ENCODE measurements at regions not wholly inside any gene's neighbourhood (a gene's known extent, or its start where the extent isn't known, plus 50 kb on each side); places are given as distances from the start of the nearest gene placed in this dataset.

GRCh38 chr16:5616841-5617240 lies 519.2 kb upstream of the EEF2KMT start:
- intact Hi-C loops (cut with DNase I; ENCODE audit: low total_unique reads): no loop called here
- H3K36me3 ChIP-seq: no peaks in the 10 kb centered on the region
- TF ChIP-seq POLR2A (IDR thresholded peaks at IDR 0.05): no peak
- TF ChIP-seq CTCF (IDR thresholded peaks at IDR 0.05): no peak
- no peaks in the 10 kb centered on the region for H3K27me3 ChIP-seq
- no peaks in the 10 kb centered on the region for H3K4me1 ChIP-seq
- H3K9me3 ChIP-seq: no peaks in the 10 kb centered on the region
- no peak overlapping the region for H3K27ac ChIP-seq
- H3K4me3 ChIP-seq: no peak overlapping the region
- DNase-seq: no peak

GRCh38 chr16:5615868-5616642 lies 518.5 kb upstream of the EEF2KMT start:
- no peak overlapping the region for H3K4me3 ChIP-seq
- intact Hi-C loops (cut with DNase I; ENCODE audit: low total_unique reads): no loop called here

GRCh38 chr16:5607169-5607568 lies 509.6 kb upstream of the EEF2KMT start:
- intact Hi-C loops (cut with DNase I; ENCODE audit: low total_unique reads): no loop called here
- H3K4me1 ChIP-seq: no peaks in the 10 kb centered on the region
- DNase-seq: no peak
- H3K36me3 ChIP-seq: no peaks in the 10 kb centered on the region
- TF ChIP-seq POLR2A (IDR thresholded peaks at IDR 0.05): no peak
- no peak for TF ChIP-seq CTCF (IDR thresholded peaks at IDR 0.05)
- H3K4me3 ChIP-seq: no peak overlapping the region
- no peaks in the 10 kb centered on the region for H3K9me3 ChIP-seq
- no peak overlapping the region for H3K27ac ChIP-seq
- no peaks in the 10 kb centered on the region for H3K27me3 ChIP-seq

More at GRCh38 chr16:5615868-5616642, 518.5 kb upstream of the EEF2KMT start:
- no peaks in the 10 kb centered on the region for H3K27me3 ChIP-seq
- TF ChIP-seq CTCF (IDR thresholded peaks at IDR 0.05) (peak in 1 of 4 experiments; percentile 27), POLR2A (IDR thresholded peaks at IDR 0.05) (no peak)
- no peaks in the 10 kb centered on the region for H3K9me3 ChIP-seq
- H3K36me3 ChIP-seq: no peaks in the 10 kb centered on the region
- H3K4me1 ChIP-seq: no peaks in the 10 kb centered on the region
- no peak overlapping the region for H3K27ac ChIP-seq
- no peak for DNase-seq

- Histone ChIP-seq H3K4me1 (no peaks in the 10 kb centered on the region), H3K4me3 (no peak overlapping the region), H3K36me3 (no peaks in the 10 kb centered on the region), H3K9me3 (no peaks in the 10 kb centered on the region), H3K27me3 (no peaks in the 10 kb centered on the region), H3K27ac (no peak overlapping the region)
- no peak for DNase-seq
- TF ChIP-seq POLR2A (IDR thresholded peaks at IDR 0.05): no peak
- TF ChIP-seq CTCF (IDR thresholded peaks at IDR 0.05): no peak
- intact Hi-C loops (cut with DNase I; ENCODE audit: low total_unique reads): no loop called here
These were observed 507.8 kb upstream of the EEF2KMT start for GRCh38 chr16:5605404-5605803.

GRCh38 chr16:5604770-5605169 lies 507.2 kb upstream of the EEF2KMT start:
- Histone ChIP-seq H3K4me3 (no peak overlapping the region), H3K27me3 (no peaks in the 10 kb centered on the region), H3K4me1 (no peaks in the 10 kb centered on the region), H3K27ac (no peak overlapping the region), H3K9me3 (no peaks in the 10 kb centered on the region), H3K36me3 (no peaks in the 10 kb centered on the region)
- TF ChIP-seq POLR2A (IDR thresholded peaks at IDR 0.05) (no peak), CTCF (IDR thresholded peaks at IDR 0.05) (no peak)
- intact Hi-C loops (cut with DNase I; ENCODE audit: low total_unique reads): no loop called here
- DNase-seq: no peak

Measured in uterus (tissue), 3 donors.